HUES6 (cell line): ENCODE measurements at regions not wholly inside any gene's neighbourhood (a gene's known extent, or its start where the extent isn't known, plus 50 kb on each side); places are given as distances from the start of the nearest gene placed in this dataset.

Source experiments
- H3K27ac ChIP-seq: 2 replicates; pipeline ENCODE4 v1.7.0; 2013; ENCODE audit warnings: low read depth, mild to moderate bottlenecking, low read length, inconsistent platforms
- H3K27me3 ChIP-seq: 2 replicates; pipeline ENCODE4 v1.6.1; 2013; ENCODE audit warnings: low read length; ENCODE audit not compliant: control insufficient read depth, insufficient read depth
- H3K36me3 ChIP-seq: 2 replicates; pipeline ENCODE4 v1.6.1; 2013; ENCODE audit warnings: low read length; ENCODE audit not compliant: control insufficient read depth, insufficient read depth
- H3K4me1 ChIP-seq: 2 replicates; pipeline ENCODE4 v1.6.1; 2013; ENCODE audit warnings: low read length; ENCODE audit not compliant: control insufficient read depth, insufficient read depth
- H3K4me3 ChIP-seq: 2 replicates; pipeline ENCODE4 v1.5.1; 2013; ENCODE audit warnings: low read depth, low read length
- H3K9ac ChIP-seq: one replicate; pipeline ENCODE4 v1.6.1; 2013; ENCODE audit warnings: mild to moderate bottlenecking, low read length
- H3K9me3 ChIP-seq: 2 replicates; pipeline ENCODE4 v1.6.1; 2013; ENCODE audit warnings: low read depth, low read length; ENCODE audit not compliant: control insufficient read depth, insufficient read depth

DNA sequence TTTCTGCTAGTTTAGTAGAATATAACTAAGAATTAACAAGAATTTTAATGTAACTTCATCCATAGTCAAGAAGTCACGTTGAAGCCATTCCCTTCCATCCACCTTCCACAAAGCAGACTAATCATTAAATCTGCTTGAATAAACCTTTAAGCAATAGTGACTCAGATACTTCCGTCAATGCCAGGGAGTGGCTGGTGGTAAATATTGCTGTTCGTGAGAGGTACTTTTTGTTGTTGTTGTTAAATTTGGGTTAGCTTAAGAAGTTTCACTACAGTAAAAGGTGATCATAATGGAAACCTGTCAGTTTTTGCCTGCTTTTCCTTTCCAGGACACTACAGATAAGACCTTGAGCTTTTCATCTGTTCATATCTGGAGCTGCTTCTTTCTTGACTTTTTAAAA is 316.3 kb downstream of the TMA16 start:
- H3K27me3 ChIP-seq, result no peaks in the 10 kb centered on the region
- no peaks in the 10 kb centered on the region for H3K4me1 ChIP-seq
- H3K9ac ChIP-seq, result no peak overlapping the region
- H3K27ac ChIP-seq, result no peak overlapping the region
- H3K9me3 ChIP-seq, result no peaks in the 10 kb centered on the region
- no peaks in the 10 kb centered on the region for H3K36me3 ChIP-seq
- H3K4me3 ChIP-seq, result no peak overlapping the region

DNA sequence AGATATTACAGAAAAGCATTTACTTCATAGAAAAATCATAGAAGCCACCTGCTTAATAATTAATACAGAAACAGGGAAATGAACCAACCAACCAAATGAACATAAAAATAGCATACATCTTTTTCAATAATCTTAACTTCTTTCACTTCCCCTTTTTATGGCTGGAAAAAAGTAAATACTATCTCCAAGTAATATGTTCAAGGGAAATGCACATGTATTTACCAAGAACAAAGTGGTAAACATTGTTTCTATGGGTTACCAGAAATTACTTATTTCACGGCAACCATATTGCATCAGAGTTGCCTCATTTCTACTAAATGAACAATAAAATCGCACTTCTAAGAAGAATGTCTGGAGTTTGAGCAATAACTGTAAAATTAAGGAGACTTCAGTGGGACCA is 321.3 kb downstream of the TMA16 start:
- Histone ChIP-seq H3K27me3 (no peaks in the 10 kb centered on the region), H3K36me3 (no peaks in the 10 kb centered on the region), H3K9me3 (no peaks in the 10 kb centered on the region), H3K4me3 (no peak overlapping the region), H3K27ac (no peak overlapping the region), H3K9ac (no peak overlapping the region), H3K4me1 (no peaks in the 10 kb centered on the region)

DNA sequence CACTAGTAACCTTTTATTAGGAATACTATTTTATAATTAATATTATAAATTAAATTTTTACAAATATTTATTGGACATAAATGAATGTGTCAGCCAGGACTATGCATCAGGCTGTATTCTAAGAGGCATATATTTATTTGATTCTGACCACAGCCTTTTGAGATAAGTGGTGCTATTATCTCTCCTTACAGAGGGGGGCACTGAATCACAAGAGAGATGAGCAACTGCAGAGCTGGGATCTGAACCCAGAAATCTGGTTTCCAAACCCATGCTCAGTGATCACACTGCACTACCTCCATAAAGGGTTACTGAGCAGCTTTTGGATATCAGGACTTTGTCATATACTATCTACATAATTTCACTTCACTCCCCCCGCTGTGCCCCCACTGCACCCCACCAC is 322.0 kb downstream of the TMA16 start:
- H3K36me3 ChIP-seq, result no peaks in the 10 kb centered on the region
- no peaks in the 10 kb centered on the region for H3K9me3 ChIP-seq
- H3K4me3 ChIP-seq, result no peak overlapping the region
- no peaks in the 10 kb centered on the region for H3K27me3 ChIP-seq
- H3K9ac ChIP-seq, result no peak overlapping the region
- no peaks in the 10 kb centered on the region for H3K4me1 ChIP-seq
- H3K27ac ChIP-seq, result no peak overlapping the region

DNA sequence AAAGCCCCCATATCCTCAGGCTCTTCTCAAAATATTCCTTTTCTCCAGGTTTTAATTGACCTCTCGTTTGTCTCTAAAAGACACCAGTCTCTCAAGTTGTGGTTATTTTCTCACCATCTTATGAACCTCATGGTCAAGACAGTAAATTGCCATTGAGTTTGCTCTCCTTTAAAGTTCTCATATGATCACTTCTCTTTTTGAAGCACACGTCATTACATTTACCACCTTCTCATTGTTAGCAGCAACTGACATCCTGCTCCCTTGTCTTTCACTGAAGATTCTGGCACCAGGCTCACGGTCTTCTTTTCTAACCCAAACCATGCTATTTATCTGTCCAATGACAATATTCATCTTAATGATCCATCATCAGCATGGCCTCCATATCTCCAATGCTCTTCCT is 324.2 kb downstream of the TMA16 start:
- H3K9ac ChIP-seq, result no peak overlapping the region
- H3K27ac ChIP-seq, result no peak overlapping the region
- H3K4me1 ChIP-seq, result no peaks in the 10 kb centered on the region
- H3K9me3 ChIP-seq, result no peaks in the 10 kb centered on the region
- H3K4me3 ChIP-seq, result no peak overlapping the region
- H3K27me3 ChIP-seq, result no peaks in the 10 kb centered on the region
- H3K36me3 ChIP-seq, result no peaks in the 10 kb centered on the region

DNA sequence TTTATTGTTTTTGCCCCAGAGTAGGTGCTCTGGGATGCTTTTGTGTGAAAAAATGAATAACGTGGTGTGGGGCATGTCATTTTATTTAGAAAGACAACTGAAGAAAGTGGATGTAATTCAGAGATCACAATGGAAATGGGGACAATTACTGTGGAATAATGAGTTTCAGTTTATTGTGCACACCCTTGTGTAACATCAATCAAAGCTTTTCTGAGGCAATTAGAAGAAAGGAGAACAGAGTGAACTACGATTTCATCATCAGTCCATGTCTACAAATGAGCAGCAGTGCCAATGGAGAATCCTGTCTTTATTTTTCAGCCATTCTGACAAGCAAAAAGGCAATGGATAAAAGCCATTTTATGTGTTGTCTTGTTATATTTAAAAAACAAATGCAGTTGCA is 339.2 kb downstream of the TMA16 start:
- no peaks in the 10 kb centered on the region for H3K27me3 ChIP-seq
- no peak overlapping the region for H3K9ac ChIP-seq
- H3K27ac ChIP-seq, result no peak overlapping the region
- no peak overlapping the region for H3K4me3 ChIP-seq
- no peaks in the 10 kb centered on the region for H3K4me1 ChIP-seq
- H3K9me3 ChIP-seq, result no peaks in the 10 kb centered on the region
- no peaks in the 10 kb centered on the region for H3K36me3 ChIP-seq

DNA sequence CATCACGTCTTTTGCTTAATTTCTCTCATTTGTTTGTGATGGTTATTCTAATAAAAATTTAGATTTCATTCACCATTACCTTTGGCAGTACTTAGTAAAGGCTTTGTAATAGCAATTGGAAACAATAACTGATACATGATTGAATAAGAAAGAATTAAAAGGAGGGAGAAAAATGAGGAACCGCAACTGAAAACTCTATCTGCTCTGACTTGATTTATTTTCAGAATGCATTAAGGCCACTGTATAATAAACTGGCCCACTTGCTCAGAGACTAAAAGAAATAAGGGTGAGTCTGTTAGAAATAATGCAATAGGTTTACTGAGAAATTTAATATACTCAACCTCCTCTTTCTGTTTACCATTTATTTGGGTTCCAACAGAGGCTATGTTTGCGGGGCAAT is 351.5 kb downstream of the TMA16 start:
- Histone ChIP-seq H3K27ac (no peak overlapping the region), H3K4me3 (no peak overlapping the region), H3K9ac (no peak overlapping the region)

DNA sequence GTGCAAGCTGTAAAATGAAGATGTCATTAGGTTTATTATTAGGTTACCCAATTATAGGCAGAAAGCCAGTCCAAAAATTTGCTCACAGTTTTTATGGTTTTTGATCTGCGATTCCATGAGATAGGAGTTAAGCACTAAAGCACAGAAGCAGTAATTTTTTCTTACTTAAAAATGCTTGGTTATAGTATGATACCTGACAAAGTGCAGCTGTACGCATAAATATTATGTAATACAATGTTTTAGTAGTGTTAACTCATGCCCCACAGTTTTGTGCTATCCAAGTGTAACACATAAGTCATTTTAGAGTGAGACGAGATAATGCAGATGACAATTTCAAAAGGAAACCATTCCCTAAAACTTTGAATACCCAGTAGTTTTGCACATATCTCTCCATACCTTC is 357.8 kb downstream of the TMA16 start:
- Histone ChIP-seq H3K9ac (no peak overlapping the region), H3K4me3 (no peak overlapping the region), H3K36me3 (no peaks in the 10 kb centered on the region), H3K4me1 (no peaks in the 10 kb centered on the region; the same call in 1 of the 2 replicates), H3K9me3 (no peaks in the 10 kb centered on the region), H3K27ac (no peak overlapping the region), H3K27me3 (no peaks in the 10 kb centered on the region)

More for the DNA sequence above, 351.5 kb downstream of the TMA16 start:
- no peaks in the 10 kb centered on the region for H3K4me1 ChIP-seq
- no peaks in the 10 kb centered on the region for H3K9me3 ChIP-seq
- H3K27me3 ChIP-seq, result no peaks in the 10 kb centered on the region
- no peaks in the 10 kb centered on the region for H3K36me3 ChIP-seq

DNA sequence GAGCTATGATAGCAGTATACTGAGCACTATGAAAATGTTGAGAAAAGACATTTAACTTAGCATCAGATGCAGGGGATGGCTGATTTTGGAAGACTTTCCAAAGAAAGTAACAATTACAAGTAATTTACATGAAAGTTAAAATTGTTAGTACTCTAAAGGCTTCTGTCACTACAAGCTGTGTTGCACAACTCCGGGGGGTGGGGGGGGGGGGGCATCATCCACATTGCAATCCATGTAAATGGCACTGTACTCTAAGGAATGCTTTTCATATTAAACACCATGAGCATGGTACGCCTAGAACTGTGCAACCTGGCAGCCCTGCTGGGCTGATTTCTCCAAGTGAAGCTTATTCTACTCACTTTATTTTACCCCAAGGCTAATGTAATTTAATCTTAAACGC is 363.4 kb downstream of the TMA16 start:
- Histone ChIP-seq H3K27ac (no peak overlapping the region), H3K36me3 (no peaks in the 10 kb centered on the region), H3K4me3 (no peak overlapping the region), H3K9ac (no peak overlapping the region), H3K9me3 (no peaks in the 10 kb centered on the region), H3K4me1 (peaks cover 6% of the 10 kb centered on the region; the same call in 1 of the 2 replicates), H3K27me3 (no peaks in the 10 kb centered on the region)

DNA sequence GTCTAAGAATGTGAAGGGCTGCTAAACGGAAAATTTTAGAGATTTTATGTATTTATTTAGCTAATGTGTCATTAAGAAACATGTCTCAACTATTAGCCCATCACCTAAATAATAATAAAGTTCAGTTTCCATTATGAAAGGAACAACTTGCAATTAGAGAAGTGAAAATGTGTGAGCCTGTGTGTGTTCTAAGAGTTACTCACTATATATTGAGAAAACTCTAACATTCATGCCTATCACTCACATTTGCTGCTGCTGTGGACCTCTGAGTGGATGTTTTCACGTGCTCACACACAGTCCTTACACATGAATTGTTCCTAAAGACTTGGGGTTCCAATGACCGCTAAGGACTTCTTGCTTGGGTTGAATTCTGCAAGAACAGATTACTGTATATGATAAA is 364.0 kb downstream of the TMA16 start:
- Histone ChIP-seq H3K9me3 (no peaks in the 10 kb centered on the region), H3K9ac (no peak overlapping the region), H3K4me1 (peaks cover 6% of the 10 kb centered on the region; the same call in 1 of the 2 replicates), H3K27ac (no peak overlapping the region), H3K27me3 (no peaks in the 10 kb centered on the region), H3K4me3 (no peak overlapping the region), H3K36me3 (no peaks in the 10 kb centered on the region)

DNA sequence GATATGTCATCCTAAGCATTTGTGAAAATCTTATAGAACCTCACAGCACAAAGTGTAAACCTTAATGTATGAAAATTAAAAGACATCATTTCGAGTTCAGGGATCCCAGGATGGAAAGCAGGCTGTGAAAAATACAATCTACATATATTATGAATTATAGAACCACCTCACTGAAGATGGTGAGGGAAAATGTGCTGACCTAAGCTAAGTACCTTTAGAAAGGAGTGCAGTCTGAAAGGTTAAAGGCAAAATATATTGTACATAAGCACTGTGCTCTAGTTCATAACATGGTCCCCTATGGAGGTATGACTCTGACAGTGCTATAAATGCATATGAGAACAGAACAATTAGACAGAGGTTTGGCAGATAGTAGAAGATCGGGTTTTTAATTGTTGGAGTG is 368.6 kb downstream of the TMA16 start:
- Histone ChIP-seq H3K36me3 (no peaks in the 10 kb centered on the region), H3K27me3 (no peaks in the 10 kb centered on the region), H3K9me3 (no peaks in the 10 kb centered on the region), H3K9ac (no peak overlapping the region), H3K27ac (no peak overlapping the region), H3K4me1 (peaks cover 1% of the 10 kb centered on the region; the same call in 1 of the 2 replicates), H3K4me3 (no peak overlapping the region)

DNA sequence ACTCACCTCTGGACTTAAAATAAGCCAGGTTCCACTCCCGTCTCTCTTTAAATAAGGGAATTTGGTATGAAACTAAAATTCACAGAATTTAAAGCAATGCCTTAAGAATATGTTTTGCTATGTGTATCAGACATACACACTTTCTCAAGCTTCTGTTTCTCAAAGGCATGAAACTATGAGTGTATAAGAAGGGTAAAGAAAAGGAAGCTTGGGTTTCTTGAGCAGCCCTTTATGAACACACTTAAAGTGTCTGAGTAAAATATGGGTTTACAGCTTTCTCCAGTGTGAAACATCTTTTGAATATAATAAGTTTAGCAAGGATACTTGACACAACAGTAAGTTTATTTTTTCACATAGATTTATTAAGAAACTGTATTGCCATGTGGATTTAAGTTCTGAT is 370.5 kb downstream of the TMA16 start:
- no peaks in the 10 kb centered on the region for H3K4me1 ChIP-seq
- H3K27me3 ChIP-seq, result no peaks in the 10 kb centered on the region
- no peaks in the 10 kb centered on the region for H3K9me3 ChIP-seq
- no peak overlapping the region for H3K4me3 ChIP-seq
- no peak overlapping the region for H3K27ac ChIP-seq
- no peak overlapping the region for H3K9ac ChIP-seq
- no peaks in the 10 kb centered on the region for H3K36me3 ChIP-seq

DNA sequence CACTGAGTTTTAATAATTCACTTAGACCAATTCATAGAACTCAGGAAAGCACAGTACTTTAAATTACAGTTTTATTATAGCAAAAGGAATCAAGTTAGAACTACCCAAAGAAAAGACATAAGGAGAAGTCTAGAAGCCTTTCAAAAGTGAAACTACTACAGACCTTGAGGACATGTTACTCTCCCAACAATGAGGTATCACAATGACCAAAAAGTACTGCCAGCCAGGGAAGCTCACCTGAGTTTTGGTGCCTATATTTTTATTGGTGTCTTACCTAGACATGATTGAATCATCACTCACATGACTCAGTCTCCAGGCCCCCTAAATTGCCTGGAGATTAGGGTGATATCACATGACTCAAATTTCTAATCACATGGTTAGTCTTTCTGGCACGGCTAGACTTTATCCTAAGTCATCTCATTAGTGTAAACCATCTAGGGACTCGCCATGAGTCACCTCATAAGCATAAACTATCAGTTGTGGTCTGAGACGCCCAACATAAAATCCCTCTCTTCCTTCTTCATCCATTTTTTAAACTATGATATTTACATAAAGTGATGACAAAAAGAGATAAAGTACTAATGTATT is 372.3 kb downstream of the TMA16 start:
- Histone ChIP-seq H3K4me1 (no peaks in the 10 kb centered on the region), H3K9me3 (no peaks in the 10 kb centered on the region), H3K36me3 (no peaks in the 10 kb centered on the region), H3K9ac (no peak overlapping the region), H3K27me3 (no peaks in the 10 kb centered on the region), H3K4me3 (no peak overlapping the region), H3K27ac (no peak overlapping the region)
